PC-9 (cell line): ENCODE measurements at regions not wholly inside any gene's neighbourhood (a gene's known extent, or its start where the extent isn't known, plus 50 kb on each side); places are given as distances from the start of the nearest gene placed in this dataset.

Source experiments
- BruUV-seq: library from RNA; stranded (reverse); fragments of 400-500 nt; replicated peaks from 2 replicates; lab custom pipeline; 2021; lab: Mats Ljungman, UMichigan
- CTCF ChIA-PET: fragments of 300-600 bp; sonication (Branson Sonifier 250); formaldehyde crosslinking; loops from one replicate; lab custom pipeline; 2022; ENCODE audit warnings: antibody characterized with exemption; lab: Charles Lee
- POLR2A ChIA-PET: fragments of 300-600 bp; sonication (Branson Sonifier 250); formaldehyde crosslinking; loops from one replicate; lab custom pipeline; 2022; ENCODE audit warnings: antibody characterized with exemption; ENCODE audit not compliant: unreplicated experiment; lab: Charles Lee
- DNase-seq, 2 experiments: peaks; one replicate each; pipeline versions ENCODE4 v3.0.0 to v3.0.0-alpha.2; 2015 to 2022; ENCODE audit warnings: mixed read lengths in 1 of 2
- H2AFZ ChIP-seq: fragments of 200-600 bp; sonication (generic); 2 replicates; pipeline ENCODE4 v1.8.1; 2017; ENCODE audit warnings: antibody characterized with exemption
- H3F3A ChIP-seq: fragments of 200-600 bp; sonication (generic); 2 replicates; pipeline ENCODE4 v1.8.1; 2017; ENCODE audit warnings: antibody characterized with exemption, mild to moderate bottlenecking, low read depth; ENCODE audit not compliant: insufficient read depth
- H3K27ac ChIP-seq: fragments of 200-600 bp; sonication (generic); 2 replicates; pipeline ENCODE4 v1.6.1; 2016; ENCODE audit warnings: mixed run types
- H3K27me3 ChIP-seq: fragments of 200-600 bp; sonication (generic); 2 replicates; pipeline ENCODE4 v1.6.1; 2016; ENCODE audit warnings: low read depth, mixed run types; ENCODE audit not compliant: insufficient read depth
- H3K36me3 ChIP-seq: fragments of 200-600 bp; sonication (generic); 2 replicates; pipeline ENCODE4 v1.6.1; 2016; ENCODE audit warnings: low read depth, mixed run types
- H3K4me1 ChIP-seq: fragments of 200-600 bp; sonication (generic); replicated peaks from 2 replicates; pipeline ENCODE4 v1.6.1; 2016; ENCODE audit warnings: mixed run types; ENCODE audit not compliant: insufficient read depth
- H3K4me2 ChIP-seq: fragments of 200-600 bp; sonication (generic); 2 replicates; pipeline ENCODE4 v1.6.1; 2017; ENCODE audit warnings: mixed run types
- H3K4me3 ChIP-seq: fragments of 200-600 bp; sonication (generic); 2 replicates; pipeline ENCODE4 v1.6.1; 2016; ENCODE audit warnings: mixed run types
- H3K79me2 ChIP-seq: fragments of 200-600 bp; sonication (generic); 2 replicates; pipeline ENCODE4 v1.6.1; 2017; ENCODE audit warnings: low read depth, mixed run types
- H3K9me2 ChIP-seq: fragments of 200-600 bp; sonication (generic); 2 replicates; pipeline ENCODE4 v1.8.1; 2017; ENCODE audit warnings: mild to moderate bottlenecking; ENCODE audit not compliant: insufficient read depth
- H3K9me3 ChIP-seq: fragments of 200-600 bp; sonication (generic); 2 replicates; pipeline ENCODE4 v1.8.1; 2016; ENCODE audit warnings: low read depth; ENCODE audit not compliant: insufficient read depth
- H4K20me1 ChIP-seq: fragments of 200-600 bp; sonication (generic); 2 replicates; pipeline ENCODE4 v1.8.1; 2017; ENCODE audit not compliant: insufficient read depth
- EZH2 ChIP-seq: fragments of 200-600 bp; sonication (generic); IDR thresholded peaks from 2 replicates; pipeline ENCODE4 v1.8.0; 2017; ENCODE audit warnings: antibody characterized with exemption, low read depth
- intact Hi-C: fragments of 100-400 bp; cut with micrococcal nuclease; formaldehyde crosslinking; loops from one replicate; pipeline ENCODE4 v1.10.0; 2022; ENCODE audit not compliant: unreplicated experiment
- TF ChIP-seq, protein P1 (sequence below): fragments of 200-600 bp; sonication (generic); conservative IDR thresholded peaks from 2 replicates; pipeline ENCODE4 v1.6.1; 2017; ENCODE audit warnings: mixed run types, antibody characterized with exemption, mild to moderate bottlenecking, moderate library complexity

DNA sequence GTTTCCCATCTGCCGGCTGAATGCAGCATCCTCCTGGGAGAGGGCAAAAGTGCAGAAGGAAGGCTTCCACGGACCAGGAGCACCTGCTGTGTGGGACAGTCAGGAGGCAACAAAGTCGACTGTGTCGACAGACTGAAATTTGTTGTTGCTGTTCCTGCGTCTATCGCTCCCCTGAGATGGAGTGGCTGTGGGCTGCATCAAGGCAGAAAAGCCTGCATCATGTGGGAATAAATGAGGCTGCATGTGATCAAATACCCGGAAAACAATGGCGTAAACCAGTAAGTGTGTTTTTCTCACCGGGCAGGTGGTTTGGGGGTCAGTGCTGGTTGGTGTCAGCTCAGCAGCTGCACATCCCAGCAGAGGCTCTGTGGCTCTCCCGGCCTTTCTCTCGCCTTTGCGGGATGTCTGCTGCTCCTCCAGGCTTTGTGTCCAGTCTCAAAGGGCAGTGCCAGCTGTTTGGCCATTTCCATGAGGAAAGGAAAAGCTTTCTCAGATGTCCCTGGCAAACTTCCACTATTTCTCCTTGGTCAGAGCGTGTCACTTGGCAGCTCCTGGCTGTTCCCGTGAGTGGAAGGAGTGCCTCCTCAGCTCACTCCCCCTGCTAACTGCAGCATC, 262.4 kb downstream of the NDUFA10 start:
- intact Hi-C loops, result no loop called here
- no peaks in the 10 kb centered on the region for H3K36me3 ChIP-seq
- no peak overlapping the region for H3K27ac ChIP-seq
- H3K4me3 ChIP-seq, result no peak overlapping the region
- peaks cover 6% of the 10 kb centered on the region; the same call in 1 of the 2 replicates for H3K9me3 ChIP-seq
- no peaks in the 10 kb centered on the region for H3K9me2 ChIP-seq
- peaks cover 8% of the 10 kb centered on the region for H3K4me1 ChIP-seq
- H2AFZ ChIP-seq, result no peak overlapping the region
- TF ChIP-seq, protein P1, sequence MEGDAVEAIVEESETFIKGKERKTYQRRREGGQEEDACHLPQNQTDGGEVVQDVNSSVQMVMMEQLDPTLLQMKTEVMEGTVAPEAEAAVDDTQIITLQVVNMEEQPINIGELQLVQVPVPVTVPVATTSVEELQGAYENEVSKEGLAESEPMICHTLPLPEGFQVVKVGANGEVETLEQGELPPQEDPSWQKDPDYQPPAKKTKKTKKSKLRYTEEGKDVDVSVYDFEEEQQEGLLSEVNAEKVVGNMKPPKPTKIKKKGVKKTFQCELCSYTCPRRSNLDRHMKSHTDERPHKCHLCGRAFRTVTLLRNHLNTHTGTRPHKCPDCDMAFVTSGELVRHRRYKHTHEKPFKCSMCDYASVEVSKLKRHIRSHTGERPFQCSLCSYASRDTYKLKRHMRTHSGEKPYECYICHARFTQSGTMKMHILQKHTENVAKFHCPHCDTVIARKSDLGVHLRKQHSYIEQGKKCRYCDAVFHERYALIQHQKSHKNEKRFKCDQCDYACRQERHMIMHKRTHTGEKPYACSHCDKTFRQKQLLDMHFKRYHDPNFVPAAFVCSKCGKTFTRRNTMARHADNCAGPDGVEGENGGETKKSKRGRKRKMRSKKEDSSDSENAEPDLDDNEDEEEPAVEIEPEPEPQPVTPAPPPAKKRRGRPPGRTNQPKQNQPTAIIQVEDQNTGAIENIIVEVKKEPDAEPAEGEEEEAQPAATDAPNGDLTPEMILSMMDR, result no peak
- no peak for TF ChIP-seq EZH2
- CTCF ChIA-PET, result no interaction called here
- no peaks in the 10 kb centered on the region for H3F3A ChIP-seq
- POLR2A ChIA-PET, result no interaction called here
- H4K20me1 ChIP-seq, result no peaks in the 10 kb centered on the region
- no peak for DNase-seq
- H3K4me2 ChIP-seq, result no peak overlapping the region
- H3K79me2 ChIP-seq, result no peaks in the 10 kb centered on the region
- H3K27me3 ChIP-seq, result peaks cover 100% of the 10 kb centered on the region
- BruUV-seq, result no TSS peak

DNA sequence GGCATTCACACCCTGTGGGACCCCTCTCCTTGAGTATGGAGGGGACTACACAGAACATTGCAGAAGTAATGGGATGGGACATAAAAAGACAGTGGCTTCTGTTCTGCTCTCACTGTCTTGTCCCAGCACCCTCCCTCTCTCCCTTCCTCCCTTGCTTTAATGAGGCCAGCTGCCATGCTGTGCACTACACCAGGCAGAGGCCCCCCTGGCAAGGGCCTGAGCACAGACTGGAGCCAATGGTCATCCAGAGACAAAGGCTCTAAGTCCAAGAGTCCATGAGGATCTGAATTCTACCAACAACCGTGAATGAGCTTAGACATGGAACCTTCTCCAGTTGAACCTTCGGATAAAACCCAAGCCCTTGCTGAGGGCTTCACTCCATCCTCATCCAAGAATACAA, 263.0 kb downstream of the NDUFA10 start:
- Histone ChIP-seq H2AFZ (no peak overlapping the region), H4K20me1 (no peaks in the 10 kb centered on the region), H3K9me2 (no peaks in the 10 kb centered on the region), H3K4me2 (no peak overlapping the region), H3K4me1 (peaks cover 8% of the 10 kb centered on the region), H3K27me3 (peaks cover 100% of the 10 kb centered on the region), H3K36me3 (no peaks in the 10 kb centered on the region), H3K79me2 (no peaks in the 10 kb centered on the region), H3K27ac (no peak overlapping the region), H3K9me3 (peaks cover 6% of the 10 kb centered on the region; the same call in 1 of the 2 replicates), H3K4me3 (no peak overlapping the region), H3F3A (no peaks in the 10 kb centered on the region)
- CTCF ChIA-PET, result no interaction called here
- TF ChIP-seq, protein P1, result no peak
- TF ChIP-seq EZH2, result no peak
- BruUV-seq, result no TSS peak
- no peak for DNase-seq
- POLR2A ChIA-PET, result no interaction called here
- intact Hi-C loops, result no loop called here

DNA sequence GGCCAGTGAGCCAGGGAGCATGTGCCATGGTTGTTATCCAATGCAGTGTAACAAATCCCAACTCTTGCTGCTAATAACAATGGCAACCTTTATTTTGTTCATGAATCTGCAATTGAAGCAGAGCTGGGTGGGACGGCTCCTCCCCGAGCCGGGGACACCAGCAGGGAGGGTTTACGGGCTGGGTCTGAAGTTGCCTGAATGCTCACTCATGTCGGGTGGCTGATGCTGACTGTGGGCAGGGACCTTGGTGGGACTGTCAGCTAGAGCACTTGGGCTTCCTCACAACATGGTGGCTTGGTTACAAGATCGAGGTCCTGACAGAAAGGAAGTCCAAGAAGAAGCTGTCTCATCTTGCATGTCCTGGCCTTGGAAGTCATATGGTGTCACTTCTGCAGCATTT, 264.5 kb downstream of the NDUFA10 start:
- H3K79me2 ChIP-seq, result no peaks in the 10 kb centered on the region
- intact Hi-C loops, result no loop called here
- peaks cover 6% of the 10 kb centered on the region; the same call in 1 of the 2 replicates for H3K9me3 ChIP-seq
- H3F3A ChIP-seq, result no peaks in the 10 kb centered on the region
- no TSS peak for BruUV-seq
- H3K27me3 ChIP-seq, result peaks cover 100% of the 10 kb centered on the region
- CTCF ChIA-PET, result no interaction called here
- no peaks in the 10 kb centered on the region for H3K9me2 ChIP-seq
- peaks cover 8% of the 10 kb centered on the region for H3K4me1 ChIP-seq
- H3K27ac ChIP-seq, result no peak overlapping the region
- DNase-seq, result no peak
- no peak overlapping the region for H3K4me2 ChIP-seq
- no peak overlapping the region for H3K4me3 ChIP-seq
- POLR2A ChIA-PET, result no interaction called here
- no peak overlapping the region for H2AFZ ChIP-seq
- TF ChIP-seq, protein P1, result no peak
- TF ChIP-seq EZH2, result no peak
- no peaks in the 10 kb centered on the region for H3K36me3 ChIP-seq
- H4K20me1 ChIP-seq, result no peaks in the 10 kb centered on the region
